SKM-1 treated with dmso at 0.1 percent for 144 hours (cell line): ENCODE measurements at regions not wholly inside any gene's neighbourhood (a gene's known extent, or its start where the extent isn't known, plus 50 kb on each side); places are given as distances from the start of the nearest gene placed in this dataset.
"Not testable (repeated sequence)": the region's sequence is repeated elsewhere in the genome, so short reads cannot be mapped to it uniquely, and the experiment has no call there.

Experiments
- DNase-seq: peaks from one replicate; lab custom pipeline; 2025; ENCODE audit not compliant: unreplicated experiment; lab: John Stamatoyannopoulos, UW

- DNase-seq = no peak
These were observed 309.0 kb upstream of the MAF start for GRCh38 chr16:79909571-79909970.

- DNase-seq = no peak
These were observed 302.9 kb upstream of the MAF start for GRCh38 chr16:79903471-79903870.

GRCh38 chr16:79902351-79902750 lies 301.8 kb upstream of the MAF start:
- DNase-seq = no peak

GRCh38 chr16:79901522-79901921 lies 301.0 kb upstream of the MAF start:
- no peak for DNase-seq

GRCh38 chr16:79899716-79900115 lies 299.2 kb upstream of the MAF start:
- DNase-seq = no peak

- no peak for DNase-seq
These were observed 298.8 kb upstream of the MAF start for GRCh38 chr16:79899316-79899715.

- no peak for DNase-seq
These were observed 298.2 kb upstream of the MAF start for GRCh38 chr16:79898703-79899102.

- DNase-seq = no peak
These were observed 297.1 kb upstream of the MAF start for GRCh38 chr16:79897453-79898146.

GRCh38 chr16:79897104-79897452 lies 296.5 kb upstream of the MAF start:
- DNase-seq = no peak

GRCh38 chr16:79895917-79896203 lies 295.3 kb upstream of the MAF start:
- no peak for DNase-seq

GRCh38 chr16:79895053-79895916 lies 294.7 kb upstream of the MAF start:
- DNase-seq = no peak

GRCh38 chr16:79893445-79893844 lies 292.9 kb upstream of the MAF start:
- no peak for DNase-seq

GRCh38 chr16:79892278-79892677 lies 291.7 kb upstream of the MAF start:
- DNase-seq = no peak

GRCh38 chr16:79891458-79891857 lies 290.9 kb upstream of the MAF start:
- no peak for DNase-seq

GRCh38 chr16:79887541-79888540 lies 287.3 kb upstream of the MAF start:
- no peak for DNase-seq

- no peak for DNase-seq
These were observed 284.8 kb upstream of the MAF start for GRCh38 chr16:79885320-79885719.

- DNase-seq = no peak
These were observed 283.0 kb upstream of the MAF start for GRCh38 chr16:79883494-79883893.

GRCh38 chr16:79882340-79883005 lies 281.9 kb upstream of the MAF start:
- no peak for DNase-seq

GRCh38 chr16:79881107-79881506 lies 280.6 kb upstream of the MAF start:
- DNase-seq = not testable (repeated sequence)

- DNase-seq = no peak
These were observed 275.8 kb upstream of the MAF start for GRCh38 chr16:79876332-79876730.

- DNase-seq = no peak
These were observed 273.9 kb upstream of the MAF start for GRCh38 chr16:79874391-79874790.
